Osteocyte (in vitro differentiated cells): ENCODE measurements at regions not wholly inside any gene's neighbourhood (a gene's known extent, or its start where the extent isn't known, plus 50 kb on each side); places are given as distances from the start of the nearest gene placed in this dataset.
"Not testable (repeated sequence)": the region's sequence is repeated elsewhere in the genome, so short reads cannot be mapped to it uniquely, and the experiment has no call there.

ENCODE experiments used
- DNase-seq: peaks from one replicate; pipeline ENCODE4 v3.0.0; 2021; ENCODE audit warnings: mixed read lengths; ENCODE audit not compliant: unreplicated experiment; ENCODE audit errors: extremely low spot score
- H3K27ac Mint-ChIP-seq: one replicate; pipeline ENCODE4 v1.8.0; 2021; ENCODE audit warnings: mild to moderate bottlenecking, mixed read lengths; ENCODE audit not compliant: unreplicated experiment
- H3K27me3 Mint-ChIP-seq: one replicate; pipeline ENCODE4 v1.8.0; 2021; ENCODE audit warnings: mixed read lengths; ENCODE audit not compliant: unreplicated experiment
- H3K36me3 Mint-ChIP-seq: one replicate; pipeline ENCODE4 v1.8.0; 2021; ENCODE audit warnings: mixed read lengths; ENCODE audit not compliant: unreplicated experiment
- H3K4me1 Mint-ChIP-seq: one replicate; pipeline ENCODE4 v1.8.0; 2021; ENCODE audit warnings: mixed read lengths; ENCODE audit not compliant: unreplicated experiment
- H3K4me3 Mint-ChIP-seq: one replicate; pipeline ENCODE4 v1.8.0; 2021; ENCODE audit warnings: mild to moderate bottlenecking, moderate library complexity, mixed read lengths; ENCODE audit not compliant: unreplicated experiment
- H3K9me3 Mint-ChIP-seq: one replicate; pipeline ENCODE4 v1.8.0; 2021; ENCODE audit warnings: mixed read lengths; ENCODE audit not compliant: unreplicated experiment
- CTCF ChIP-seq: fragments of 200-600 bp; sonication (generic); IDR thresholded peaks from 2 replicates; pipeline ENCODE4 v1.5.0; 2021; ENCODE audit warnings: antibody characterized with exemption, mild to moderate bottlenecking, moderate library complexity

GRCh38 chr16:29135098-29135497 is 150.2 kb downstream of the LAT start:
- H3K27me3 Mint-ChIP-seq, result peaks cover 21% of the 10 kb centered on the region
- not testable (repeated sequence) for H3K27ac Mint-ChIP-seq, H3K36me3 Mint-ChIP-seq, H3K4me1 Mint-ChIP-seq, H3K4me3 Mint-ChIP-seq, H3K9me3 Mint-ChIP-seq, DNase-seq

GRCh38 chr16:29133681-29134430 is 149.0 kb downstream of the LAT start:
- H3K27me3 Mint-ChIP-seq, result peaks cover 15% of the 10 kb centered on the region
- H3K36me3 Mint-ChIP-seq, H3K9me3 Mint-ChIP-seq, DNase-seq, H3K27ac Mint-ChIP-seq, H3K4me1 Mint-ChIP-seq, H3K4me3 Mint-ChIP-seq: not testable (repeated sequence)

- H3K4me1 Mint-ChIP-seq, DNase-seq, H3K9me3 Mint-ChIP-seq, H3K27me3 Mint-ChIP-seq, H3K4me3 Mint-ChIP-seq, H3K27ac Mint-ChIP-seq, H3K36me3 Mint-ChIP-seq: not testable (repeated sequence)
Observed at GRCh38 chr16:29132869-29133268, 148.0 kb downstream of the LAT start.

- not testable (repeated sequence) for H3K4me1 Mint-ChIP-seq, H3K27me3 Mint-ChIP-seq, H3K27ac Mint-ChIP-seq, H3K9me3 Mint-ChIP-seq, H3K4me3 Mint-ChIP-seq, H3K36me3 Mint-ChIP-seq, DNase-seq
Observed at GRCh38 chr16:29132444-29132843, 147.6 kb downstream of the LAT start.

GRCh38 chr16:29130901-29131851 is 146.3 kb downstream of the LAT start:
- not testable (repeated sequence) for H3K4me3 Mint-ChIP-seq, H3K36me3 Mint-ChIP-seq, H3K4me1 Mint-ChIP-seq, H3K9me3 Mint-ChIP-seq, H3K27me3 Mint-ChIP-seq, DNase-seq
- TF ChIP-seq CTCF, result peak; percentile 22
- H3K27ac Mint-ChIP-seq, result peak overlapping the region; percentile 18

- not testable (repeated sequence) for H3K9me3 Mint-ChIP-seq, H3K27ac Mint-ChIP-seq, H3K4me3 Mint-ChIP-seq, H3K4me1 Mint-ChIP-seq, H3K36me3 Mint-ChIP-seq, DNase-seq, H3K27me3 Mint-ChIP-seq
Observed at GRCh38 chr16:29130131-29130711, 145.4 kb downstream of the LAT start.

GRCh38 chr16:29129458-29130038 is 144.7 kb downstream of the LAT start:
- H3K4me3 Mint-ChIP-seq, H3K36me3 Mint-ChIP-seq, DNase-seq, H3K4me1 Mint-ChIP-seq, H3K9me3 Mint-ChIP-seq, H3K27me3 Mint-ChIP-seq, H3K27ac Mint-ChIP-seq: not testable (repeated sequence)

GRCh38 chr16:29128732-29129457 is 144.0 kb downstream of the LAT start:
- H3K4me3 Mint-ChIP-seq, H3K9me3 Mint-ChIP-seq, H3K27me3 Mint-ChIP-seq, DNase-seq, H3K27ac Mint-ChIP-seq, H3K36me3 Mint-ChIP-seq, H3K4me1 Mint-ChIP-seq: not testable (repeated sequence)

GRCh38 chr16:29127806-29128420 is 143.1 kb downstream of the LAT start:
- not testable (repeated sequence) for H3K27ac Mint-ChIP-seq, H3K9me3 Mint-ChIP-seq, DNase-seq, H3K36me3 Mint-ChIP-seq, H3K27me3 Mint-ChIP-seq, H3K4me3 Mint-ChIP-seq, H3K4me1 Mint-ChIP-seq
